8988T (cell line): ENCODE measurements at regions not wholly inside any gene's neighbourhood (a gene's known extent, or its start where the extent isn't known, plus 50 kb on each side); places are given as distances from the start of the nearest gene placed in this dataset.
"Not testable (repeated sequence)": the region's sequence is repeated elsewhere in the genome, so short reads cannot be mapped to it uniquely, and the experiment has no call there.

ENCODE experiments used
- DNase-seq: peaks from one replicate; pipeline ENCODE4 v3.0.0; 2011

DNA sequence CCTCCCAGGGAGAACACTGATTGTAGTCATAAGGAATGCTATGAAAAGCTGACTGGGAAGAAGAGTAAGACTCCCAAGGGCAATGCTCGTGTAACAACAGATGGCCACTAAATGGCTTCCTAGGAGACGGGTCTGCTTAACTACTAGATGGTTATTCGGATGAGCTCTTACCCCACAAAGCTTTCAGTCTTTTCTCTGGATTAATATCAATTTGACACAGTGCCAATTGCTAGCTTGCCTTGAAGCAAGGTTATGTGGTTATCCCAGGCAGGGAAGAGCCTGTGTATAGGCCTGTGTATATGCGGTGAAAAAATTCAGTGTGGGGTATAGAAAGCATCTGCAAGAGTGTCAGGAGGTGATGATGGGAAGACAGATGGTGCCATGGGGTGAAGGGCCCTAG, 86.4 kb upstream of the NOX3 start:
- DNase-seq: no peak

DNA sequence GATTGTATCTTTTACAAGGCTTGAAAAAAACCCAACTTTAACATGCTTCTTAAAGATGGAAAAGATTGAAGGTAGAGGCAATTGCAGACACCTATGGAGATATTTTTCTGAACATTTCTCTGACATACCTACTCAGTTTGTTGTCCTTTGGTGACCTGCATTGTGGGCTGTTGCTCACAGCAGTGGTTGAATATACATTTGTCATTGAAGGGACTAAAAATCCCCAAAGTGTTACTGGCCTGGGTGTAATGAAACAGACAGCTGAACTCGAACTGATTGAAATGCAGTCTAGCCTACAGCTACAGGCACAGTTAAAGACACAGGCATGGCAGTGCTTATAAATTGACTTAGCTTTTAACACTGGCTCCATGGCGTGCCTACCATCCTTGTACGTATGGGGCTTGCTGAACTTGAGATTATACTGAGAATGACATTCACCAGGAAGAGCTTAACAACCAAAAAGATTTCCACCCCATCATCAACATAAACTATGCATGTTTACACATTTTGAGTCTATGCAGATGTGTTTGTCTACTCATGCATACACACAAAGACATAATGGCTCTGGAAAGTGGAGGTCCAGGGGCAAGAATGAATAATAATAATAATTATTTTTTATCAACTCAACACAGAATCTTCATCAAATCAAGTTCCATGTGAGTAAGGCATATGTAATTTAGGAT, 83.2 kb upstream of the NOX3 start:
- DNase-seq: no peak

DNA sequence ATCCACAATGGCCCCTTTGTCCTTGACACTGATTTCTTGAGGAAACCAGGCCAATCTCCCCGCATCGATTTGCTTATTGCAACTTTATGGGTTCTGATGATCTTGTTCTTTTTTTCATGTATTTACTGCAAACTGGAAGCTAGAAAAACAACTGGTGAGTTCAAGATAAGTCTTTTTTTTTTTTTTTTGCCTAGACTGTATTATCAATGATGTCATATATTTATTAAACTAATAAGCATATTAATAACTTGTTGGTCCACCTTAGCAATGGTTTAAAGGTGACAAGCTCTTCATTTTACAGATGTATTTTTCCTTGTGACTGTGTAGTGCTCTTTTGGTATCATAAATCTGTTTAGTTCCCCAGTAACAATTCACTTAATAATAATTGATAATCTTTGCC, 79.0 kb upstream of the NOX3 start:
- no peak for DNase-seq

DNA sequence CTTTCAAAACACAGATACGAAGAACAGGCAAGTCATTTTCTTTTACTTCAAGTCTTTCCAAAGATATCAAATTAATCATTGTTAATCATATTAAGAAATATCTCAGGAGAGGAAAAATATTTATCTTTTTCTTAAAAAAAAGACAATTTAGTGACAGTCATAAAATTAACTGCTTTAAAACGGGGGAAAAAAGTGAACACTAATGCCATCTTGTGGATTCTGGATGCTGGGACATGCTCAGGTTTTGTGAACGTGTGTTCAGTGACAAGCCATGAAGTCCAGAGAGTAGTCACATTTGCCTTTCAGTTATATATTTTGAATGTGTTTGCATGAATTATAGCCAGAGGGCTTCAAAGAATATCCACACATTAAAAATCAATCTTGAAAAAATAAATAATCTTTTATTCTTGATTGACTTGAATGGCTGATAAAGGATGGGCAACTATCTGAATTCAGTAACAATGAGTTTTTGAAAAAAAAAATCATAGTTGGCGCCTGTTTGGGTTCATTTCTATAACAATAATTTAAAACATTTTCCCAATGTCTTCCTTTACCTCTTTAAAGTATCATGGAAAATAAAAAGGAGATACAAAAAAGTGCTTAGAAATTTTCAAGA, 74.7 kb upstream of the NOX3 start:
- DNase-seq: no peak

DNA sequence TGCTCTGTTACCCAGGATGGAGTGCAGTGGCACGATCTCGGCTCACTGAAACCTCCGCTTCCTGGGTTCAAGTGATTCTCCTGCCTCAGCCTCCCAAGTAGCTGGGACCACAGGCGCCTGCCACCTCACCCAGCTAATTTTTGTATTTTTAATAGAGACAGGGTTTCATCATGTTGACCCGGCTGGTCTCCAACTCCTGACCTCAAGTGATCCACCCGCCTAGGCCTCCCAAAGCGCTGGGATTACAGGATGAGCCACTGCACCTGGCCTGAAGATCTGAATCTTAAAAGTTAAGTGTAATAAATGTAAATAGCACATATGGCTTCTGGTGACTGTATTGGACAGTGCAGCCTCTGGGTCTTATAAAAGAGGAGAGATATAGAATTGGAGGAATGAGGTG, 74.2 kb upstream of the NOX3 start:
- DNase-seq: not testable (repeated sequence)

DNA sequence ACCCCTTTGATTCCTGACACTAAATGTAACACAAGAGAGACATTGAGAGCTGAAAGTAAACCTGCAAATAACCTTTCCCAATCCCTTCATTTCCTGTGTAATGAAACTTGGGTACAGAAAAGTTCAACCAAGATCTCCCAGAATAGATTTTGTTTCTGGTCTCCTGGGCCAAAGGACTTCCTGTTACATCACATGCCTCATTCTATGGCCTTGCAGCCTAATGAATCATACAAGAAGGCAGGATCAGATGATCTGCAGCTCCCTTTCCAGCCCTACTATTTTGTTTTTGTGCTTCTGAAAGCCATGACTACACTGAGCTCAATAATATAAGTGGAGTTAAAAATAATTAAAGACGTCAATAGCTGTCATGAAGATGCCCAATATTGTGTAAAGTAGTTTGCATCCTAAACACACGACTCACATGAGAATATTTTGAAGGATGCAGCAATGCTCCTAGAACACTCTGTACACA, 73.4 kb upstream of the NOX3 start:
- DNase-seq: no peak

DNA sequence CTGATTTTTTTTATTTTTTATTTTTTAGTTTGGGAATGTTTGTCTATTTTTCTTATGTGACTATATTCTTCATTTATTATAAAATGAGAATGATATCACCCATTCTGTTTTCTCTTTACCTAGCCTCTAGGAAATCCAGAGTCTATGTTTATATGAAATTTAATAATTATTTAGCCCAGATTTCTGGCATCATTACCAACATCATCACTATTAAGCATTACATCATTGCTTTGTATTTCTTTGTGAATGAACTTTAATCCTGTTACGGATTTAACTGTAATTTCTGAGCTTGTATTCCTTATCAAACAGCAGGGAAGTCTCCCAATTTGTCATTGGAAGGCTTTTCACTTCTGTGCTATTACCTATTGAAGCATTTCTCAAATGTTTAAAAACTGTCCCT, 72.7 kb upstream of the NOX3 start:
- no peak for DNase-seq

DNA sequence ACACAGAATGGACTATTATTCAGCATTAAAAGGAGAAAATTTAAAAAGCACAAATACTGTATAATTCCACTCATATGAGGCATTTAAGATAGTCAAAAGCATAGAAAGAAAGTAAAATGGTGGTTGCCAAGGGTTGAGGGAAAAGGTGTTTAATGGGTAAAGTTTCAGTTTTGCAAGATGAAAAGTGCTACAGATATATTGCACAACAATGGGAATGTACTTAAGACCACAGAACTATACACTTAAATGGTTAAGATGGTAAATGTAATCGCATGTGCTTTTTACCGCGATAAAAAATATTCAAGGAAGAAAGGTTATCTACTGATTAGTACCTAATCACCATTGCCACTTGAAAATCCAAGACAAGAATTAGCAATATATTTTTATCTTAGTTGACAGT, 71.8 kb upstream of the NOX3 start:
- DNase-seq: no peak

DNA sequence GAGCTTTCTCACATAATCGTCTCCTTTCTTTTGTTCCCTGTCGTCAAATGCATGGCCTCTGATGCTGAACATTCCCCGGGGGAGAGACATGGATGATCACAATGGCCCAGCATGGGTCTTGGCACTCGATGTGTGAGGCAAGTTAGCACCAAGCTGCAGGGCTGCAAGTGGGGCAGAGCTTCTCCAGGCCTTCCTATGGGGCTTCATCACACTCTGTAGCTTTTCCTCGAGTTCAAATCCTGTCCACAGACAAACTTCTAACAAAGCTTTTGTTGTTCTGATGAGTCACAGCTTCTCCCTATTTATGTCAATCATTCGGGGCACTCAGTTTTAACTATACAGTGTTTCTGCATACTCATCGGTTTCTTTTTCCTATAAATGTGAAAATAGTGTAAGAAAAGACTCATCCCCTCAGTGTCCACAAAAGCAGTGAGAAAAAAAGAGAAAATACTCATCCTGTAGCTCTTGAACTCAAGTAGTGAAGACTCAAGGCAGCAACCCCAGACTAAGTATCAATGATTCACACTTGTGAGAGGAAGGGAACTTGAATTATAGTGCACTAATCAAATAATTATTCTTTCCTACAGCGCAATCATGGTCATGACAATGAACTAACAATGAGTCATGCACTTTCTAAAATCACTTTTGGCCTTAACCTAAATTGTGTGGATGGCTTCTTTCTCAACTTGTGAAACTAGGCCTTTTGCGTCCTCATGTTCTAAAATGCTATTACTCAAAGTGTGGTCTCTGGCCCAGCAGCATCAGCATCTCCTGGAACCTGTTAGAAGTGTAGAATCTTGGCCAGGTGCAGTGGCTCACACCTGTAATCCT, 68.4 kb upstream of the NOX3 start:
- no peak for DNase-seq

DNA sequence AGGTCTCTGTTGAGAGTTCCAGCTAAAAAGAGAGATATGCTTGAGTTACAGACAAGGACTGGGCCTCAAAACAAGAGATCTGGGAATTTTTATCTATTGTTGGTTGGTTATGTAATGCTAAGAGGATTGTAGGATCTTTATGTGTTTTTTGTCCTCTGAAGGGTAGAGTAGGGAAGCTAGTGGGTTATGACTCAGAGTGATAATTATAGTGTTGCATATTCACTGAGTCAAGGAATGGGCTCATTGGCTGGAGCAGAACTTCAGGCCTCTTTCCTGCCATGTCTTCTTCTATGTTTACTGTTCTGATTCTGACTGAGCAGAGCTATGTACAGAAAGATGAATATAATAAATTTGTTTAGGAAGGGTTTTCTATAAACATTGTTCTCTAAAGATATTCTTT, 66.1 kb upstream of the NOX3 start:
- no peak for DNase-seq

DNA sequence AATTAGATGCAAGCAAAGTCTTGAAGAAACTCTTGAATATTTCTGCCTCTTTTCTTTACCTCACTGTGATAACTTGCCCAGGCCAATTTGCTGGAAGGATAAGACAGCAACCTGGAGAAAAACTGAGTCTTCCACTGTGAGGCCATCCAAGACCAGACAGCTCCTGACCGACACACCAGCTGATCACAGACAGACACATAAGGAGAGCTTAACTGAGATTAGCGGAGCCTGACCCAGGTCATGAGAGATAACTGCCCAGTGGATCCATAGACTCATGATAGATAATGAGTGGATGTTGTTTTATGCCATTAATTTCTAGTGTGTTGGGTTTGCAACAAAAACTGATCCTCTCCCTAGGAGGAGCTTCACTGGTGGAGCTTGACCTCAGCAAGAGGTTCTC, 64.4 kb upstream of the NOX3 start:
- DNase-seq: no peak

DNA sequence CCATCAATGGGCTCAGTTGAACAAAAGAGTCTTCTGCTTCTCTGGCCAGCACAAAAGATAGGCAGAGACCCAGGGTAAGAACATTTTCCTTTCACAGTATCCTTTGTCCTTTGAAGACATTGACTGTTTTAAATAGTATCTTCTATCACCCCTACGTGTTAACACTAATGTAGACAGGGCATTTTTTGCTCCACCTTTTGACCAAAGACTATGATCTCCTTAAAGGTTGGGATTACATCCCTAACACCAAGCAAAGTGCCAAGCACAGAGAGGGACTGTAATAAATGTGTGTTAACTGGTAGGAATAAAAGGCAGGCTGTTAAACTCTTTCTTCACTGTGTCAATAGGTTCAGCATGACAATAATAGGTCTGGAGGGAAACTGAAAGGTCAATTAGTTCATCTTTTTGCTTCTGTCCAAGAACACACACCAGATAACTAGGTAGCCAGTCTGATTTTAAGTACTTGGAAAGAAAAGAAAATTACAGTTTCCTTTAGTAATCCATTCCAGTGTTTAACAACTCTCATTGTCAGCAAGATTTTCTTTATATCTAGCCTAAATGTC, 63.6 kb upstream of the NOX3 start:
- DNase-seq: no peak

DNA sequence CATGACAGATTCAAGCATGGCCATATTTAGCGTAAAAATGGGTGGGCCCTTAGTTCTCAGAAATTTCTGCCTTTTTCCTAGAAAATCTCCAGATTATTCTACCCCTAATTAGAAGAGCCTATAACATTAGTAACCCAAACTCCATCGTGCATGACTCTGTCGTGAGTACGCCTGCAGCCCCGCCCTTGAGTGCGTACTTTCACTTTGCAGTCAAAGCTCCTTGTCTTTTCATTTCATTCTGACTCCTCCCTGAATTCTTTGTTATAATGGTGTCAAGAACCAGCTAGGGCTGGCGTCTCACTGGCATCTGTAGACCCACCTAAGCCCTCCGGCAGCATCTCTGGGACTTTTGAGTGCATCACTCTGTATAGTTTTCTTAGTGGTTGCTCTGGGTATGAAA, 61.7 kb upstream of the NOX3 start:
- no peak for DNase-seq

DNA sequence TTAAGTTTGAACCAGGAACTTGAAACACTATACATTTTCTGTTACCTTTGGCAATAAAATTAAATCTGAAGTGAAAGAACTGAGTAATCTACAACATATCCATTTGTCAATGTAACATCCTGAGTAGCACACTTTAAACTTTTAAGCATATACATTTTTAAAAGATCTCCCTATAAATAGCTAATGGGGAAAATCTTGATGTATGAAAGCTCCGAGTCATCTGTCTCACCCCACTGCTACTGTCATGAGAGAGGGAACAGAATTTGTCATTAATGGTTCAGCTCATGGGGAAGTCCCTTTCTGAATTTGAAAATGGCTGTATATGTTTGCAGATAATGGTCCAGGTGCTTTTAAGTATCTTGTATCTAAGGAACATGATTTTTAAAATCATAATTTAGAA, 55.2 kb upstream of the NOX3 start:
- no peak for DNase-seq

DNA sequence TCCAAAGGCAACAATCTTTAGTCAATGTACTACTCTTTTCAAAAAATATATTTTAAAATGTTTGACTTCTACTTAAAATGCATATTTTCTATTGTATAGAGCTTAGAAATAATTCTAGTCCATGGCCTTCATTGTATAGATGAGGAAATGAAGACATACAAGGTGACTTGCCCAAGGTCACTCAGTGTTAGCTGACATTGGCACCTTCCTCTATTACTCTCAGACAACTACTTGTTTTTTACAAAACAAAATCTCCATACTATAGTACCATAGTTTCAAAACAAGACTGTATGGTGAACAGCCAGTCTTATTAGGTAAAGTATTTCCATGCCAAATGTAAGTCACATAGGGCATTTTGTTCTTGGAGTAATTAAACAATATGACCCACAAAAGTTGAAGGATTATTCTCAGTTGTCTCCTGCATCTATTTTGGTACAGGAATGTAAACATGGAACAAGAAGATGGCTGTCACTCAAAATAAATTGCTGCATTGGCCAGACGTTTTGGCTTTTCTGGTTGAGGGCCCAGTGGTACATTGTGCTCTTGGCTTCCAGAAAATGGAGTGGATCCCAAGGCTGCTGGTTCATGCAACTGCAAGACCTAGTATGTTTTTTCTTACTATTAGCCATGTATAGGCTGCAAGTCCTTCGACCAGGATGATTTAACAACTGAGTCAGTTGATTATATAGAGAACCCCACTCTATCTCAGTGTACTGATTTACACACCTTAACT, 54.3 kb upstream of the NOX3 start:
- DNase-seq: no peak

DNA sequence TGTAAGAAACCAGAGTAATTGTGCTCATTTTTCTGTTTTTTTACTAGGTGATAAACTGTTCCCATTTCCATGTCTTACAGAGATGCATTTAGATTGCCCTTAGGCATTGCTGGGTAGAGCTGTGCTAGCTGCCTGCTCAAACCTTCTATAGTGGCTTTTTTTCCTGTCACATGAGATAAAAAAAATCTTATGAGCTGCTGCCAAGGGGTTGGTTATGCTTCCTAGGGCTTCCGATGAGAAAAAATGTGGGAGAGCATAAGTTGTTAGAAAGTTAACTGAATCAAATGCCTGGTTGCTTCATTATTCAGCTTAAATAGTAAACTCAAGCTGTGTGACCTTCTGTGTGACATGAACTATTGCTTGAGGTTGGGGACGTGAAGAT, 50.0 kb upstream of the NOX3 start:
- no peak for DNase-seq
